K562 (cell line): ENCODE measurements at regions not wholly inside any gene's neighbourhood (a gene's known extent, or its start where the extent isn't known, plus 50 kb on each side); places are given as distances from the start of the nearest gene placed in this dataset.

Experiments
- ATAC-seq: fragments of 200-7000 bp; cut with Tn5 transposase; 3 replicates; pipeline ENCODE4 v1.9.1; 2020; ENCODE audit warnings: moderate library complexity
- BruUV-seq: library from RNA; stranded (reverse); fragments of 400-500 nt; replicated peaks from 2 replicates; lab custom pipeline; 2021; lab: Mats Ljungman, UMichigan
- CTCF ChIA-PET: fragments of 300-600 bp; formaldehyde crosslinking; extraction: SDS; loops from one replicate; lab custom pipeline; 2021; ENCODE audit warnings: low intra/inter-chr PET ratio; lab: Yijun Ruan, JAX
- POLR2A ChIA-PET: fragments of 300-600, 350-650 bp; sonication (Branson Sonifier 250); formaldehyde crosslinking; extraction: SDS; loops from one replicate; lab custom pipeline; 2021; ENCODE audit warnings: antibody characterized with exemption, inconsistent platforms; lab: Yijun Ruan, JAX
- DNase-seq, 4 experiments: peaks; one replicate each; pipeline versions ENCODE4 v3.0.0 to v3.0.0-alpha.2; 2011 to 2018; ENCODE audit warnings: low spot score in 3 of 4, mixed read lengths in 3 of 4; ENCODE audit errors: extremely low read depth in 1 of 4
- FAIRE-seq: peaks from 2 replicates; lab custom pipeline; 2011; peaks lifted over from hg19 to GRCh38; lab: Jason Lieb, UNC
- H2AFZ ChIP-seq: 2 replicates; pipeline ENCODE4 v1.6.0; 2011; ENCODE audit warnings: low read depth, low read length, control low read depth, inconsistent platforms
- H3K27ac ChIP-seq: fragments of 200-600 bp; 3 replicates; pipeline ENCODE4 v1.8.0; 2011; ENCODE audit warnings: low read depth, mild to moderate bottlenecking, control low read depth, inconsistent platforms, low read length, moderate library complexity, mixed read lengths; ENCODE audit errors: extremely low read depth
- H3K27me3 ChIP-seq, 2 experiments: fragments of 300-600 bp in 1 of 2; 2 replicates in 1 of 2; 3 replicates in 1 of 2; pipeline versions ENCODE4 v1.6.0 to v1.8.0; 2011; ENCODE audit warnings: inconsistent platforms in 2 of 2, low read length in 2 of 2, mild to moderate bottlenecking in 1 of 2, mixed read lengths in 1 of 2, moderate library complexity in 1 of 2; ENCODE audit not compliant: control insufficient read depth in 2 of 2, insufficient read depth in 2 of 2
- H3K36me3 ChIP-seq: fragments of 300-600 bp; 3 replicates; pipeline ENCODE4 v1.8.0; 2011; ENCODE audit warnings: mild to moderate bottlenecking, low read length, inconsistent platforms; ENCODE audit not compliant: control insufficient read depth, insufficient read depth
- H3K4me1 ChIP-seq, 2 experiments: fragments of 200-600 bp in 1 of 2; replicated peaks in 1 of 2; 2 replicates in 1 of 2; 3 replicates in 1 of 2; pipeline versions ENCODE4 v1.5.1 to v1.8.0; 2011; ENCODE audit warnings: inconsistent platforms in 2 of 2, low read length in 2 of 2, mild to moderate bottlenecking in 1 of 2, mixed read lengths in 1 of 2, moderate library complexity in 1 of 2; ENCODE audit not compliant: control insufficient read depth in 2 of 2, insufficient read depth in 2 of 2
- H3K4me2 ChIP-seq: 2 replicates; pipeline ENCODE4 v1.6.1; 2011; ENCODE audit warnings: low read length, control low read depth, inconsistent platforms, mixed read lengths; ENCODE audit not compliant: insufficient read depth
- H3K4me3 ChIP-seq: fragments of 200-600 bp; sonication (generic), shearing (Covaris generic); 2 replicates; pipeline ENCODE4 v1.5.1; 2016; ENCODE audit warnings: control low read depth, inconsistent platforms
- H3K79me2 ChIP-seq: fragments of 200-600 bp; 3 replicates; pipeline ENCODE4 v1.8.0; 2011; ENCODE audit warnings: low read length, inconsistent platforms; ENCODE audit not compliant: control insufficient read depth, insufficient read depth
- H3K9ac ChIP-seq, 2 experiments: 2 replicates each; pipeline versions ENCODE4 v1.6.0 to v1.6.1; 2011; ENCODE audit warnings: low read depth in 2 of 2, low read length in 2 of 2, control low read depth in 1 of 2, inconsistent platforms in 1 of 2, mild to moderate bottlenecking in 1 of 2, mixed read lengths in 1 of 2; ENCODE audit not compliant: insufficient read depth in 1 of 2
- H3K9me1 ChIP-seq: one replicate; pipeline ENCODE4 v1.6.0; 2011; ENCODE audit warnings: inconsistent platforms, mild to moderate bottlenecking, low read length, moderate library complexity; ENCODE audit not compliant: control insufficient read depth, insufficient read depth
- H3K9me3 ChIP-seq: replicated peaks from 2 replicates; pipeline ENCODE4 v1.5.1; 2011; ENCODE audit warnings: low read depth, low read length, inconsistent platforms; ENCODE audit not compliant: control insufficient read depth, insufficient read depth
- H4K20me1 ChIP-seq: replicated peaks from 2 replicates; pipeline ENCODE4 v1.6.1; 2011; ENCODE audit warnings: low read length, inconsistent platforms, mixed read lengths; ENCODE audit not compliant: control insufficient read depth, insufficient read depth
- HDAC1 ChIP-seq, 2 experiments: fragments of 450-650 bp; IDR thresholded peaks; 2 replicates each; pipeline ENCODE4 v1.6.1; 2016 to 2017; ENCODE audit warnings: inconsistent platforms in 1 of 2, mild to moderate bottlenecking in 1 of 2, moderate library complexity in 1 of 2
- HLTF ChIP-seq: fragments of 450-650 bp; IDR thresholded peaks from 2 replicates; pipeline ENCODE4 v1.6.1; 2016
- NRF1 ChIP-seq, 2 experiments: fragments of 450-650 bp; IDR thresholded peaks in 1 of 2; conservative IDR thresholded peaks in 1 of 2; 2 replicates each; pipeline ENCODE4 v1.6.1; 2014; ENCODE audit warnings: mild to moderate bottlenecking in 2 of 2
- PCBP2 ChIP-seq: fragments of 200-400 bp; formaldehyde crosslinking; IDR thresholded peaks from 2 replicates; pipeline ENCODE4 v1.6.1; 2018; ENCODE audit warnings: low read length, low read depth, mild to moderate bottlenecking, moderate library complexity; ENCODE audit not compliant: poor library complexity, severe bottlenecking
- RREB1 ChIP-seq: fragments of 250-450 bp; sonication (Bioruptor Pico); IDR thresholded peaks from 2 replicates; pipeline ENCODE4 v1.4.0; 2020
- SMC3 ChIP-seq: conservative IDR thresholded peaks from 2 replicates; pipeline ENCODE4 v1.6.1; 2011; ENCODE audit warnings: low read depth, low read length, improper control_type of control experiment; ENCODE audit not compliant: insufficient read depth
- TRIM25 ChIP-seq: fragments of 450-650 bp; IDR thresholded peaks from 2 replicates; pipeline ENCODE4 v1.7.0; 2016; ENCODE audit warnings: borderline replicate concordance
- ZNF395 ChIP-seq: fragments of 200-800 bp; sonication (Bioruptor generic); IDR thresholded peaks from 2 replicates; pipeline ENCODE4 v1.6.1; 2017; ENCODE audit warnings: missing genetic modification characterization, missing compliant biosample characterization
- ZNF592 ChIP-seq: fragments of 450-650 bp; IDR thresholded peaks from 2 replicates; pipeline ENCODE4 v1.6.1; 2017; ENCODE audit warnings: antibody characterized with exemption, mild to moderate bottlenecking
- ZZZ3 ChIP-seq: fragments of 450-650 bp; IDR thresholded peaks from 2 replicates; pipeline ENCODE4 v1.6.1; 2016; ENCODE audit warnings: antibody characterized with exemption, mild to moderate bottlenecking, moderate library complexity
- WGBS: fragments of 100-300 bp; shearing (Covaris generic); methylation state at CpG from one replicate; pipeline ENCODE4 v1.1.6; 2016; ENCODE audit warnings: low coverage, mixed read lengths; ENCODE audit not compliant: insufficient coverage; ENCODE audit errors: missing lambda C conversion rate; 5-methylcytosine and 5-hydroxymethylcytosine counted together
- in situ Hi-C: fragments of 300-500 bp; cut with MboI; formaldehyde crosslinking; loops from 4 replicates; pipeline ENCODE4 v1.15.0; 2018; ENCODE audit warnings: inconsistent platforms, mixed read lengths
- intact Hi-C: fragments of 100-400 bp; cut with micrococcal nuclease; formaldehyde crosslinking; loops from 2 replicates; pipeline ENCODE4 v1.14.2; 2022

GRCh38 chr2:180141600-180141999 lies 134.5 kb upstream of the CWC22 start:
- DNase-seq (no peak), ATAC-seq (no peak), FAIRE-seq (no peak)
- Histone ChIP-seq H2AFZ (no peak overlapping the region), H3K4me1 (no peaks in the 10 kb centered on the region), H3K27ac (no peak overlapping the region), H3K4me3 (no peak overlapping the region), H3K79me2 (no peaks in the 10 kb centered on the region), H3K9me1 (no peaks in the 10 kb centered on the region), H3K27me3 (no peaks in the 10 kb centered on the region), H3K4me2 (no peak overlapping the region), H3K9ac (no peak overlapping the region), H3K36me3 (no peaks in the 10 kb centered on the region), H3K9me3 (no peaks in the 10 kb centered on the region), H4K20me1 (no peaks in the 10 kb centered on the region)
- WGBS, result 0% methylated on average over 2 of the region's 2 CpGs
- BruUV-seq, result no TSS peak
- in situ Hi-C loops, result no loop called here
- ChIA-PET POLR2A (no interaction called here), CTCF (no interaction called here)
- intact Hi-C loops, result no loop called here
- TF ChIP-seq RREB1 (CRISPR knock-in tag) (no peak), HLTF (no peak), PCBP2 (no peak), HDAC1 (IDR thresholded peaks at IDR 0.05) (no peak), ZZZ3 (no peak), NRF1 (conservative IDR thresholded peaks at IDR 0.05 in 1 of 2, IDR thresholded peaks at IDR 0.05 in 1 of 2) (no peak), ZNF395 (CRISPR knock-in tag) (no peak), ZNF592 (no peak), SMC3 (no peak), TRIM25 (no peak)
